Erythroblast (primary cell): ENCODE measurements at regions not wholly inside any gene's neighbourhood (a gene's known extent, or its start where the extent isn't known, plus 50 kb on each side); places are given as distances from the start of the nearest gene placed in this dataset.

ENCODE experiments used
- GATA1 ChIP-seq: IDR thresholded peaks from 2 replicates; pipeline ENCODE4 v1.6.1; 2011; ENCODE audit warnings: low read depth, mild to moderate bottlenecking, control low read depth, low read length, moderate library complexity
- POLR2A ChIP-seq: IDR thresholded peaks from 2 replicates; pipeline ENCODE4 v1.6.1; 2011; ENCODE audit warnings: mild to moderate bottlenecking, low read length

- TF ChIP-seq POLR2A (no peak), GATA1 (no peak)
These were observed 66.9 kb downstream of the DLL1 start for GRCh38 chr6:170223718-170224693.
